ENCODE measurements at regions not wholly inside any gene's neighbourhood (a gene's known extent, or its start where the extent isn't known, plus 50 kb on each side); places are given as distances from the start of the nearest gene placed in this dataset.

GRCh38 chr5:143972068-143972467 lies 160.1 kb downstream of the HMHB1 start (continued):
- TF ChIP-seq TSHZ1 (tag by site-specific recombination; IDR thresholded peaks at IDR 0.05; ENCODE audit: borderline replicate concordance): no peak
- TF ChIP-seq IKZF3 (tag by site-specific recombination; IDR thresholded peaks at IDR 0.05): no peak
- no peak for TF ChIP-seq ZNF518A (tag by site-specific recombination; conservative IDR thresholded peaks at IDR 0.05; ENCODE audit: low read depth)
- TF ChIP-seq BCL11A (tag by site-specific recombination; IDR thresholded peaks at IDR 0.05; ENCODE audit: low read depth): no peak
- no peak for TF ChIP-seq REST (tag by site-specific recombination; IDR thresholded peaks at IDR 0.05)
- no peak for TF ChIP-seq EGR2 (tag by site-specific recombination; IDR thresholded peaks at IDR 0.05; ENCODE audit: low read depth)

GRCh38 chr5:143976055-143976454 lies 164.1 kb downstream of the HMHB1 start:
- CTCF ChIA-PET: interaction anchor here (3.1 kb wide), 1 partner anchor 8 kb away, joined by 18 read pairs; no protein-coding TSS in a partner anchor
- POLR2A ChIA-PET: no interaction called here
- no peak overlapping the region for H3K4me3 ChIP-seq (ENCODE audit: low read depth, low read length)

More at GRCh38 chr5:143976055-143976454, 164.1 kb downstream of the HMHB1 start:
- Histone ChIP-seq H3K4me1 (ENCODE audit: control insufficient read depth, insufficient read depth, low read length) (no peaks in the 10 kb centered on the region), H3K36me3 (ENCODE audit: control insufficient read depth in 2 of 2, insufficient read depth in 1 of 2, low read length in 2 of 2) (no peaks in the 10 kb centered on the region), H3K27ac (ENCODE audit: extremely low read depth, low read depth, low read length) (no peak overlapping the region), H3K9me3 (ENCODE audit: control insufficient read depth, insufficient read depth, low read depth, low read length) (no peaks in the 10 kb centered on the region)
- TF ChIP-seq HOXA7 (CRISPR knock-in tag; IDR thresholded peaks at IDR 0.05; ENCODE audit: borderline replicate concordance) (no peak), PRDM4 (tag by site-specific recombination; IDR thresholded peaks at IDR 0.05) (no peak), ZNF629 (tag by site-specific recombination; IDR thresholded peaks at IDR 0.05) (no peak), ZFP69B (tag by site-specific recombination; IDR thresholded peaks at IDR 0.05) (no peak), ZFHX2 (tag by site-specific recombination; conservative IDR thresholded peaks at IDR 0.05) (no peak), ZBTB48 (tag by site-specific recombination; IDR thresholded peaks at IDR 0.05) (no peak), ZNF530 (tag by site-specific recombination; IDR thresholded peaks at IDR 0.05; ENCODE audit: low read depth) (no peak)
